B cell (primary cell): ENCODE measurements at regions not wholly inside any gene's neighbourhood (a gene's known extent, or its start where the extent isn't known, plus 50 kb on each side); places are given as distances from the start of the nearest gene placed in this dataset.

Source experiments
- ATAC-seq: fragments of 200-7000 bp; cut with Tn5 transposase; one replicate; pipeline ENCODE4 v1.10.0; 2021; ENCODE audit warnings: low read depth, mild to moderate bottlenecking, moderate number of reproducible peaks, moderate library complexity
- CTCF ChIA-PET: fragments of 350-600 bp; sonication (Branson Sonifier 250); formaldehyde crosslinking; loops from one replicate; lab custom pipeline; 2021; ENCODE audit warnings: antibody characterized with exemption, inconsistent platforms; lab: Charles Lee
- POLR2A ChIA-PET: fragments of 350-600 bp; sonication (Branson Sonifier 250); formaldehyde crosslinking; loops from one replicate; lab custom pipeline; 2021; ENCODE audit warnings: antibody characterized with exemption; lab: Charles Lee
- DNase-seq: peaks from one replicate; pipeline ENCODE4 v3.0.0; 2013
- H2AFZ ChIP-seq: 2 replicates; pipeline ENCODE4 v1.6.1; 2012; ENCODE audit warnings: mild to moderate bottlenecking, low read depth, low read length; ENCODE audit not compliant: insufficient read depth, poor library complexity, severe bottlenecking
- H3K27ac ChIP-seq, 2 donors: 1 replicate in 1 of 2; 2 replicates in 1 of 2; pipeline ENCODE4 v1.5.1; 2012 to 2013; ENCODE audit warnings: low read length in 2 of 2, mild to moderate bottlenecking in 2 of 2, moderate library complexity in 1 of 2
- H3K27me3 ChIP-seq, 4 experiments: fragments of 200-600 bp in 1 of 4; sonication (generic) in 1 of 4; replicated peaks in 1 of 4; 1 replicate in 2 of 4; 2 replicates in 2 of 4; pipeline versions ENCODE4 v1.6.1 to v1.7.0; 2013 to 2016; ENCODE audit warnings: low read length in 3 of 4, mild to moderate bottlenecking in 2 of 4, mixed read lengths in 1 of 4, moderate library complexity in 1 of 4; ENCODE audit not compliant: insufficient read depth in 4 of 4, control insufficient read depth in 3 of 4; ENCODE audit errors: control extremely low read depth in 1 of 4
- H3K36me3 ChIP-seq, 2 experiments: replicated peaks in 1 of 2; 1 replicate in 1 of 2; 2 replicates in 1 of 2; pipeline versions ENCODE4 v1.6.1 to v1.7.1; 2013; ENCODE audit warnings: low read length in 1 of 2; ENCODE audit not compliant: insufficient read depth in 2 of 2, control insufficient read depth in 1 of 2; ENCODE audit errors: control extremely low read depth in 1 of 2, extremely low read depth in 1 of 2
- H3K4me1 ChIP-seq, 2 donors: fragments of 200-600 bp in 1 of 2; sonication (generic) in 1 of 2; 1 replicate in 1 of 2; 2 replicates in 1 of 2; pipeline versions ENCODE4 v1.5.1 to v1.6.1; 2013 to 2017; ENCODE audit warnings: low read length in 2 of 2; ENCODE audit not compliant: control insufficient read depth in 2 of 2, insufficient read depth in 2 of 2
- H3K4me2 ChIP-seq: replicated peaks from 2 replicates; pipeline ENCODE3; 2012; ENCODE audit warnings: mild to moderate bottlenecking, low read depth, low read length; ENCODE audit not compliant: poor library complexity, severe bottlenecking
- H3K4me3 ChIP-seq, 5 experiments: fragments of 200-600 bp in 1 of 5; sonication (generic) in 1 of 5; 1 replicate in 3 of 5; 2 replicates in 2 of 5; pipeline versions ENCODE4 v1.5.1 to v1.7.0; 2011 to 2016; ENCODE audit warnings: low read length in 4 of 5, mild to moderate bottlenecking in 4 of 5, low read depth in 2 of 5, control low read depth in 1 of 5, moderate library complexity in 1 of 5; ENCODE audit not compliant: insufficient read depth in 1 of 5; ENCODE audit errors: control extremely low read depth in 1 of 5, extremely low read depth in 1 of 5
- H3K79me2 ChIP-seq: fragments of 200-600 bp; sonication (generic); one replicate; pipeline ENCODE4 v1.6.0; 2016; ENCODE audit warnings: low read length; ENCODE audit not compliant: control insufficient read depth, insufficient read depth
- H3K9ac ChIP-seq: fragments of 200-600 bp; sonication (generic); 2 replicates; pipeline ENCODE4 v1.6.1; 2017; ENCODE audit warnings: mild to moderate bottlenecking, low read length, moderate library complexity
- H3K9me3 ChIP-seq, 3 donors: one replicate each; pipeline versions ENCODE4 v1.6.1 to v1.7.1; 2013; ENCODE audit warnings: low read length in 2 of 3; ENCODE audit not compliant: control insufficient read depth in 2 of 3, insufficient read depth in 1 of 3; ENCODE audit errors: control extremely low read depth in 1 of 3
- H4K20me1 ChIP-seq: 2 replicates; pipeline ENCODE4 v1.6.0; 2012; ENCODE audit warnings: mild to moderate bottlenecking, low read length; ENCODE audit not compliant: insufficient read depth, control insufficient read depth, poor library complexity, severe bottlenecking
- H3K27ac Mint-ChIP-seq: one replicate; pipeline ENCODE4 v1.8.0; 2021; ENCODE audit warnings: mixed read lengths
- H3K27me3 Mint-ChIP-seq: one replicate; pipeline ENCODE4 v1.8.0; 2021; ENCODE audit warnings: mixed read lengths
- H3K4me1 Mint-ChIP-seq: one replicate; pipeline ENCODE4 v1.8.0; 2021; ENCODE audit warnings: mixed read lengths
- H3K4me3 Mint-ChIP-seq: one replicate; pipeline ENCODE4 v1.8.0; 2021; ENCODE audit warnings: mixed read lengths
- H3K9me3 Mint-ChIP-seq: one replicate; pipeline ENCODE4 v1.8.0; 2022; ENCODE audit warnings: mixed read lengths; ENCODE audit not compliant: insufficient read depth
- CTCF ChIP-seq: fragments of 200-600 bp; IDR thresholded peaks from one replicate; pipeline ENCODE4 v1.8.0; 2022; ENCODE audit warnings: antibody characterized with exemption, mild to moderate bottlenecking
- EZH2 ChIP-seq: IDR thresholded peaks from 2 replicates; pipeline ENCODE4 v1.6.1; 2012; ENCODE audit warnings: borderline replicate concordance, low read depth, mild to moderate bottlenecking, moderate library complexity, low read length; ENCODE audit not compliant: insufficient read depth, poor library complexity, severe bottlenecking
- WGBS: methylation state at CpG from one replicate; pipeline ENCODE4 v1.1.5; 2013; ENCODE audit warnings: missing lambda C conversion rate; ENCODE audit not compliant: insufficient coverage; 5-methylcytosine and 5-hydroxymethylcytosine counted together
- intact Hi-C: fragments of 100-400 bp; cut with micrococcal nuclease; formaldehyde crosslinking; loops from one replicate; pipeline ENCODE4 v1.10.0; 2022

GRCh38 chr16:50861970-50862411 lies 120.1 kb downstream of the CYLD start:
- H3K36me3 ChIP-seq: no peaks in the 10 kb centered on the region
- ChIA-PET POLR2A (no interaction called here), CTCF (no interaction called here)
- Mint-ChIP-seq H3K4me1 (no peaks in the 10 kb centered on the region), H3K27me3 (peaks cover 2% of the 10 kb centered on the region), H3K4me3 (no peak overlapping the region), H3K9me3 (no peaks in the 10 kb centered on the region), H3K27ac (no peak overlapping the region)
- no peak for TF ChIP-seq EZH2
- intact Hi-C loops: no loop called here
- WGBS: 43% methylated on average over 1 of the region's 4 CpGs
- H3K27me3 ChIP-seq: no peaks in the 10 kb centered on the region
- H3K9me3 ChIP-seq: peaks cover 0 to 2% (median 0%) of the 10 kb centered on the region in 3 donors
- no peak overlapping the region for H3K27ac ChIP-seq
- H4K20me1 ChIP-seq: no peaks in the 10 kb centered on the region
- DNase-seq (no peak), ATAC-seq (no peak)
- no peak overlapping the region for H3K9ac ChIP-seq
- H2AFZ ChIP-seq: no peak overlapping the region
- H3K4me2 ChIP-seq: no peak overlapping the region
- no peaks in the 10 kb centered on the region for H3K4me1 ChIP-seq
- H3K4me3 ChIP-seq: no peak overlapping the region
- H3K79me2 ChIP-seq: no peaks in the 10 kb centered on the region

- peaks cover 0 to 2% (median 0%) of the 10 kb centered on the region in 3 donors for H3K9me3 ChIP-seq
- intact Hi-C loops: no loop called here
- ChIA-PET POLR2A (no interaction called here), CTCF (no interaction called here)
- no peaks in the 10 kb centered on the region for H3K4me1 ChIP-seq
- no peaks in the 10 kb centered on the region for H3K79me2 ChIP-seq
- no peaks in the 10 kb centered on the region for H3K27me3 ChIP-seq
- H3K4me2 ChIP-seq: no peak overlapping the region
- Mint-ChIP-seq H3K27ac (no peak overlapping the region), H3K27me3 (peaks cover 7% of the 10 kb centered on the region), H3K4me1 (no peaks in the 10 kb centered on the region), H3K4me3 (no peak overlapping the region), H3K9me3 (no peaks in the 10 kb centered on the region)
- H3K4me3 ChIP-seq: no peak overlapping the region
- 90% methylated on average over 4 of the region's 4 CpGs for WGBS
- no peaks in the 10 kb centered on the region for H4K20me1 ChIP-seq
- H2AFZ ChIP-seq: no peak overlapping the region
- no peak overlapping the region for H3K9ac ChIP-seq
- ATAC-seq (no peak), DNase-seq (no peak)
- TF ChIP-seq CTCF: no peak
- TF ChIP-seq EZH2: no peak
- no peak overlapping the region for H3K27ac ChIP-seq
- H3K36me3 ChIP-seq: no peaks in the 10 kb centered on the region
These were observed 119.6 kb downstream of the CYLD start for GRCh38 chr16:50861451-50861850.
